ENCODE measurements at regions not wholly inside any gene's neighbourhood (a gene's known extent, or its start where the extent isn't known, plus 50 kb on each side); places are given as distances from the start of the nearest gene placed in this dataset.

DNA sequence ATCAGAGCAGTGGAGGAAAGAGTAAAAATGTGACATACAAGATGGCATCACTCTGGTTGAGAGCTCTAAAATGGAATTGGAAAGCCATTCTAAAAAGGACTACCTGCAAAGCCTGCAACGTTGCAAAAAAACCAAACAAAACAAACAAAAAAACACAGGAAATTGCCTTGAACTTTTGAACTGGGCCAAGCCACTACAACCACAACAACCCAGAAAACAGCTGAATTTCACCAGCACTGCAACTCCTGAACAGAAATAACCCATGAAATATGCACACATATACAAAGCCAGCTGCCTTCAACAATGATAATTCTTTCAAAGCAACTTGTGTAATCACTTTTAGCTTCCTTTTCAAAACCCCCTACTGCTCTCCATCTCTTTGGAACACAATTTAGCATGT lies 326.6 kb upstream of the LRRC4C start:
- H3K27ac Mint-ChIP-seq (ENCODE audit: unreplicated experiment): no peak overlapping the region
- peaks cover 22% of the 10 kb centered on the region for H3K9me3 Mint-ChIP-seq (ENCODE audit: low read depth, unreplicated experiment)
- H3K36me3 Mint-ChIP-seq (ENCODE audit: insufficient read depth, unreplicated experiment): no peaks in the 10 kb centered on the region
- no peaks in the 10 kb centered on the region for H3K4me1 Mint-ChIP-seq (ENCODE audit: low read depth, unreplicated experiment)
- intact Hi-C loops (cut with micrococcal nuclease; ENCODE audit: unreplicated experiment): no loop called here
- TF ChIP-seq, protein P1, sequence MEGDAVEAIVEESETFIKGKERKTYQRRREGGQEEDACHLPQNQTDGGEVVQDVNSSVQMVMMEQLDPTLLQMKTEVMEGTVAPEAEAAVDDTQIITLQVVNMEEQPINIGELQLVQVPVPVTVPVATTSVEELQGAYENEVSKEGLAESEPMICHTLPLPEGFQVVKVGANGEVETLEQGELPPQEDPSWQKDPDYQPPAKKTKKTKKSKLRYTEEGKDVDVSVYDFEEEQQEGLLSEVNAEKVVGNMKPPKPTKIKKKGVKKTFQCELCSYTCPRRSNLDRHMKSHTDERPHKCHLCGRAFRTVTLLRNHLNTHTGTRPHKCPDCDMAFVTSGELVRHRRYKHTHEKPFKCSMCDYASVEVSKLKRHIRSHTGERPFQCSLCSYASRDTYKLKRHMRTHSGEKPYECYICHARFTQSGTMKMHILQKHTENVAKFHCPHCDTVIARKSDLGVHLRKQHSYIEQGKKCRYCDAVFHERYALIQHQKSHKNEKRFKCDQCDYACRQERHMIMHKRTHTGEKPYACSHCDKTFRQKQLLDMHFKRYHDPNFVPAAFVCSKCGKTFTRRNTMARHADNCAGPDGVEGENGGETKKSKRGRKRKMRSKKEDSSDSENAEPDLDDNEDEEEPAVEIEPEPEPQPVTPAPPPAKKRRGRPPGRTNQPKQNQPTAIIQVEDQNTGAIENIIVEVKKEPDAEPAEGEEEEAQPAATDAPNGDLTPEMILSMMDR (IDR thresholded peaks at IDR 0.05; ENCODE audit: unreplicated experiment): no peak
- CTCF ChIA-PET: no interaction called here
- no peak overlapping the region for H3K4me3 Mint-ChIP-seq (ENCODE audit: low read depth, unreplicated experiment)
- no TSS peak for BruUV-seq (replicated peaks)
- no peak for DNase-seq
- H3K27me3 Mint-ChIP-seq (ENCODE audit: unreplicated experiment): no peaks in the 10 kb centered on the region

DNA sequence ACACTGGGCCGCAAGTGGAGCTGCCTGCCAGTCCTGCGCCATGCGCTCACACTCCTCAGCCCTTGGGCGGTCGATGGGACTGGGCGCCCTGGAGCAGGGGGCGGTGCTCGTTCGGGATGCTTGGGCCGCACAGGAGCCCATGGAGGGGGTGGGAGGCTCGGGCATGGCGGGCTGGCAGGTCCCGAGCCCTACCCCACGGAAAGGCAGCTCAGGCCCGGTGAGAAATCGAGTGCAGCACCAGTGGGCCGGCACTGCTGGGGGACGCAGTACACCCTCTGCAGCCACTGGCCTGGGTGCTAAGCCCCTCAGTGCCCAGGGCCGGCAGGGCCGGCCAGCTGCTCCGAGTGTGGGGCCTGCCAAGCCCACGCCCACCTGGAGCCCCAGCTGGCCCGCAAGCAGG lies 328.7 kb upstream of the LRRC4C start:
- Mint-ChIP-seq H3K4me3 (ENCODE audit: low read depth, unreplicated experiment) (no peak overlapping the region), H3K4me1 (ENCODE audit: low read depth, unreplicated experiment) (no peaks in the 10 kb centered on the region), H3K9me3 (ENCODE audit: low read depth, unreplicated experiment) (peaks cover 20% of the 10 kb centered on the region), H3K27ac (ENCODE audit: unreplicated experiment) (no peak overlapping the region), H3K36me3 (ENCODE audit: insufficient read depth, unreplicated experiment) (no peaks in the 10 kb centered on the region), H3K27me3 (ENCODE audit: unreplicated experiment) (no peaks in the 10 kb centered on the region)
- intact Hi-C loops (cut with micrococcal nuclease; ENCODE audit: unreplicated experiment): no loop called here
- CTCF ChIA-PET: no interaction called here
- TF ChIP-seq, protein P1 (IDR thresholded peaks at IDR 0.05; ENCODE audit: unreplicated experiment): no peak
- no TSS peak for BruUV-seq (replicated peaks)
- no peak for DNase-seq

DNA sequence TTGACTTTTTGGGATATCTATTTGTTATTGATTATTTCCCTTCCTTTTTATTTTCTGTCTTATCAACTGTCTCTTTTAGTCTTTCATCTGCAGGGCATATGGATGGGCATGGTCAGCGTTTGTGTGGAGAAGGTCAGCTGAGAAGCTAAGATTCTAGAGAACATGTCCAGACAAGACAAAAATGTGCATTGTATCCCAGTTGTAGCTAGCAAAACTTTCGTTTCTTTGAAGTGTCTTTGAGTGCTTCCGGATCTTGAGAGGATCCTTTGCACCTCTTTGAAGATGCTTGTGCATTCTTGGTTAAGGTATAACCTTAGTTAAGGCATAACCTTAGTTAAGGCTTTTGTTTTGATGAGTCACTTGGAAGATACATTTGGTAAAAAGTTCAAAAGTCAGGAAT lies 329.9 kb upstream of the LRRC4C start:
- H3K9me3 Mint-ChIP-seq (ENCODE audit: low read depth, unreplicated experiment): peaks cover 18% of the 10 kb centered on the region
- no peaks in the 10 kb centered on the region for H3K4me1 Mint-ChIP-seq (ENCODE audit: low read depth, unreplicated experiment)
- no peak for DNase-seq
- BruUV-seq (replicated peaks): no TSS peak
- H3K27ac Mint-ChIP-seq (ENCODE audit: unreplicated experiment): no peak overlapping the region
- intact Hi-C loops (cut with micrococcal nuclease; ENCODE audit: unreplicated experiment): no loop called here
- TF ChIP-seq, protein P1 (IDR thresholded peaks at IDR 0.05; ENCODE audit: unreplicated experiment): no peak
- H3K4me3 Mint-ChIP-seq (ENCODE audit: low read depth, unreplicated experiment): no peak overlapping the region
- no peaks in the 10 kb centered on the region for H3K36me3 Mint-ChIP-seq (ENCODE audit: insufficient read depth, unreplicated experiment)
- H3K27me3 Mint-ChIP-seq (ENCODE audit: unreplicated experiment): no peaks in the 10 kb centered on the region
- CTCF ChIA-PET: no interaction called here

DNA sequence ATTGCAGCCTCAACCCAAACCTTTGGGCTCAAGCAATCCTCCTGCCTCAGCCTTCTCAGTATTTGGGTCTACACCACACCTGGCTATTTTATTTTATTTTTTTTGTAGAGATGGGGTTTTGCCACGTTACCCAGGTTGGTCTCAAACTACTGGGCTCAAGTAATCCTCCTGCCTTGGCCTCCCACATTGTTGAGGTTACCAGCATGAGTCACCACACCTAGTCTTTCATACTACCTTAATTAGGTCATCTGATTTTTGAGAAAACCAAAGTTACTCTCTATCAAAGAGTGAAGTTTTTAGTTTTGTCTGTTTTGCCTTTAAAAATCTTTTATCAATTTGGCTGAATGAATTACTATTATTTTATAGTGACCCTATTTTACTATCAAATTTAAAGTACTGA lies 335.6 kb upstream of the LRRC4C start:
- TF ChIP-seq, protein P1 (IDR thresholded peaks at IDR 0.05; ENCODE audit: unreplicated experiment): no peak
- no peak overlapping the region for H3K27ac Mint-ChIP-seq (ENCODE audit: unreplicated experiment)
- intact Hi-C loops (cut with micrococcal nuclease; ENCODE audit: unreplicated experiment): no loop called here
- H3K4me1 Mint-ChIP-seq (ENCODE audit: low read depth, unreplicated experiment): no peaks in the 10 kb centered on the region
- H3K4me3 Mint-ChIP-seq (ENCODE audit: low read depth, unreplicated experiment): no peak overlapping the region
- no peaks in the 10 kb centered on the region for H3K36me3 Mint-ChIP-seq (ENCODE audit: insufficient read depth, unreplicated experiment)
- H3K27me3 Mint-ChIP-seq (ENCODE audit: unreplicated experiment): no peaks in the 10 kb centered on the region
- peaks cover 10% of the 10 kb centered on the region for H3K9me3 Mint-ChIP-seq (ENCODE audit: low read depth, unreplicated experiment)
- CTCF ChIA-PET: no interaction called here
- DNase-seq: no peak
- BruUV-seq (replicated peaks): no TSS peak

DNA sequence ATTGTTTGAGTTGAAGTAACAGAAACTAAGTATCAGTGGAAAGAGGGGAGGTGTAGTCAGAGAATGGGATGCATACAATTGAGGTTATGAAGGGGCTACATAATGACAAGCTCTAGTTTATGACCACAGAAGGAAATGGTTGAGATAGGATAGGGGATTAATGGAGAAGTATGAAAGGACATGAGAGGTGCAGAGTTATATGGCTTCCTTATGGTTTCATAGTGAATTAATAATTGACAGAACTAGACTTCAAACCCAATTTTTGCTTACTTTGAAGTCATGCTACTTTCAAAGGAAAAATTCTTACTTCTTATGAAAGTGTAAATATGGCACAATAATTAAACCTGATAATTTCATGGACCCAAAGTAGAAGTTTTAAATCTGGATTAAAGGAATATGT lies 340.3 kb upstream of the LRRC4C start:
- no TSS peak for BruUV-seq (replicated peaks)
- Mint-ChIP-seq H3K4me1 (ENCODE audit: low read depth, unreplicated experiment) (no peaks in the 10 kb centered on the region), H3K36me3 (ENCODE audit: insufficient read depth, unreplicated experiment) (no peaks in the 10 kb centered on the region), H3K9me3 (ENCODE audit: low read depth, unreplicated experiment) (peaks cover 10% of the 10 kb centered on the region), H3K27me3 (ENCODE audit: unreplicated experiment) (no peaks in the 10 kb centered on the region), H3K4me3 (ENCODE audit: low read depth, unreplicated experiment) (no peak overlapping the region), H3K27ac (ENCODE audit: unreplicated experiment) (no peak overlapping the region)
- DNase-seq: no peak
- CTCF ChIA-PET: no interaction called here
- TF ChIP-seq, protein P1 (IDR thresholded peaks at IDR 0.05; ENCODE audit: unreplicated experiment): no peak
- intact Hi-C loops (cut with micrococcal nuclease; ENCODE audit: unreplicated experiment): no loop called here
